Thyroid gland (tissue), 4 donors: ENCODE measurements at regions not wholly inside any gene's neighbourhood (a gene's known extent, or its start where the extent isn't known, plus 50 kb on each side); places are given as distances from the start of the nearest gene placed in this dataset.

Experiments
- POLR2A ChIP-seq, 2 donors: fragments of 450-650 bp; IDR thresholded peaks; one replicate each; pipeline ENCODE4 v1.6.1; 2017; ENCODE audit warnings: antibody characterized with exemption in 2 of 2, mild to moderate bottlenecking in 2 of 2, moderate library complexity in 1 of 2
- TF ChIP-seq, protein P1 (sequence below), 6 experiments: fragments of 200-600 bp in 3 of 6; fragments of 450-650 bp in 3 of 6; sonication (generic) in 3 of 6; IDR thresholded peaks; one replicate each; pipeline ENCODE4 v1.5.1; 2016 to 2019; ENCODE audit warnings: antibody characterized with exemption in 6 of 6, mild to moderate bottlenecking in 2 of 6, inconsistent platforms in 1 of 6, moderate library complexity in 1 of 6

GRCh38 chr1:182256931-182257330 is 134.7 kb downstream of the GLUL start:
- TF ChIP-seq, protein P1, sequence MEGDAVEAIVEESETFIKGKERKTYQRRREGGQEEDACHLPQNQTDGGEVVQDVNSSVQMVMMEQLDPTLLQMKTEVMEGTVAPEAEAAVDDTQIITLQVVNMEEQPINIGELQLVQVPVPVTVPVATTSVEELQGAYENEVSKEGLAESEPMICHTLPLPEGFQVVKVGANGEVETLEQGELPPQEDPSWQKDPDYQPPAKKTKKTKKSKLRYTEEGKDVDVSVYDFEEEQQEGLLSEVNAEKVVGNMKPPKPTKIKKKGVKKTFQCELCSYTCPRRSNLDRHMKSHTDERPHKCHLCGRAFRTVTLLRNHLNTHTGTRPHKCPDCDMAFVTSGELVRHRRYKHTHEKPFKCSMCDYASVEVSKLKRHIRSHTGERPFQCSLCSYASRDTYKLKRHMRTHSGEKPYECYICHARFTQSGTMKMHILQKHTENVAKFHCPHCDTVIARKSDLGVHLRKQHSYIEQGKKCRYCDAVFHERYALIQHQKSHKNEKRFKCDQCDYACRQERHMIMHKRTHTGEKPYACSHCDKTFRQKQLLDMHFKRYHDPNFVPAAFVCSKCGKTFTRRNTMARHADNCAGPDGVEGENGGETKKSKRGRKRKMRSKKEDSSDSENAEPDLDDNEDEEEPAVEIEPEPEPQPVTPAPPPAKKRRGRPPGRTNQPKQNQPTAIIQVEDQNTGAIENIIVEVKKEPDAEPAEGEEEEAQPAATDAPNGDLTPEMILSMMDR (IDR thresholded peaks at IDR 0.05) = no peak
- TF ChIP-seq POLR2A (IDR thresholded peaks at IDR 0.05) = no peak
